ENCODE measurements at regions not wholly inside any gene's neighbourhood (a gene's known extent, or its start where the extent isn't known, plus 50 kb on each side); places are given as distances from the start of the nearest gene placed in this dataset.

GRCh38 chr6:98486057-98486456 lies 348.3 kb upstream of the POU3F2 start:
- DNase-seq (ENCODE audit: low read depth in 1 of 2, low spot score in 2 of 2), result no peak

More at GRCh38 chr6:98486057-98486456, 348.3 kb upstream of the POU3F2 start:
- no peaks in the 10 kb centered on the region for H3K27me3 ChIP-seq (replicated peaks in 1 of 4; ENCODE audit: control insufficient read depth in 3 of 4, extremely low read depth in 1 of 4, insufficient read depth in 3 of 4, low read length in 3 of 4)
- 63% methylated on average over 2 of the region's 2 CpGs; no CpG with 5 or more reads in 1 of the 2 experiments for WGBS, 2 experiments (ENCODE audit: extremely low coverage in 1 of 2, insufficient coverage in 1 of 2, insufficient read length in 1 of 2, insufficient replicate concordance in 2 of 2, low coverage in 1 of 2, low lambda C conversion rate in 2 of 2, missing lambda C conversion rate in 1 of 2)
- ChIA-PET CTCF (ENCODE audit: partially characterized antibody) (interaction anchor here (1.2 to 1.6 kb wide), 2 partner anchors 82 to 272 kb away, joined by 3 to 4 read pairs; no protein-coding TSS in a partner anchor), POLR2A (ENCODE audit: partially characterized antibody) (no interaction called here)
- H3K4me2 ChIP-seq (ENCODE audit: insufficient read depth in 1 of 2, low read depth in 2 of 2, low read length in 2 of 2), result 0 out of 4 replicates have a peak overlapping the region, but pooled peaks of 1 of the 2 experiments have one; percentile 9
- no peak overlapping the region for H3K4me3 ChIP-seq (ENCODE audit: extremely low read depth in 1 of 4, insufficient read depth in 2 of 4, low read depth in 3 of 4, low read length in 4 of 4)
- no peak overlapping the region for H4K5ac ChIP-seq (ENCODE audit: insufficient read length, low read depth, low read length)
- H3K56ac ChIP-seq (replicated peaks; ENCODE audit: insufficient read length, low read depth, low read length), result no peak overlapping the region
- FAIRE-seq, result no peak
- H4K91ac ChIP-seq (replicated peaks; ENCODE audit: insufficient read length, low read length), result no peak overlapping the region
- no peak overlapping the region for H3K4ac ChIP-seq (replicated peaks; ENCODE audit: insufficient read length, low read depth, low read length)
- H3K14ac ChIP-seq (ENCODE audit: insufficient read length), result no peak overlapping the region
- no peak overlapping the region for H2BK15ac ChIP-seq (ENCODE audit: low read length)
- no peak overlapping the region; a peak in 1 of 7 replicates for H3K9ac ChIP-seq (replicated peaks in 1 of 4; ENCODE audit: extremely low read depth in 1 of 4, low read depth in 3 of 4, low read length in 3 of 4)
- no peak overlapping the region for H2AK5ac ChIP-seq (ENCODE audit: low read depth, low read length)
- no peak for TF ChIP-seq EGR1 (IDR thresholded peaks at IDR 0.05; ENCODE audit: borderline replicate concordance, low read depth, low read length)
- TF ChIP-seq, protein P1, sequence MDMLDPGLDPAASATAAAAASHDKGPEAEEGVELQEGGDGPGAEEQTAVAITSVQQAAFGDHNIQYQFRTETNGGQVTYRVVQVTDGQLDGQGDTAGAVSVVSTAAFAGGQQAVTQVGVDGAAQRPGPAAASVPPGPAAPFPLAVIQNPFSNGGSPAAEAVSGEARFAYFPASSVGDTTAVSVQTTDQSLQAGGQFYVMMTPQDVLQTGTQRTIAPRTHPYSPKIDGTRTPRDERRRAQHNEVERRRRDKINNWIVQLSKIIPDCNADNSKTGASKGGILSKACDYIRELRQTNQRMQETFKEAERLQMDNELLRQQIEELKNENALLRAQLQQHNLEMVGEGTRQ (IDR thresholded peaks at IDR 0.05; ENCODE audit: low read length), result no peak
- no peak for TF ChIP-seq CHD2 (IDR thresholded peaks at IDR 0.05; ENCODE audit: low read length)
- no peak for TF ChIP-seq TCF12 (IDR thresholded peaks at IDR 0.05; ENCODE audit: low read depth, low read length)
- TF ChIP-seq RAD21 (IDR thresholded peaks at IDR 0.05 in 1 of 2, conservative IDR thresholded peaks at IDR 0.05 in 1 of 2; ENCODE audit: low read depth in 2 of 2, low read length in 2 of 2), result peak; percentile 11 to 32; a peak in 2 of 4 replicates
- no peak for TF ChIP-seq SUZ12 (IDR thresholded peaks at IDR 0.05; ENCODE audit: low read length)
- TF ChIP-seq GTF2F1 (IDR thresholded peaks at IDR 0.05; ENCODE audit: borderline replicate concordance, low read depth, low read length), result no peak
- TF ChIP-seq JUN (IDR thresholded peaks at IDR 0.05; ENCODE audit: low read depth, low read length), result no peak
- no peak overlapping the region for H3K27ac ChIP-seq (ENCODE audit: low read depth, low read length)
- no peaks in the 10 kb centered on the region for H3K79me2 ChIP-seq (ENCODE audit: control insufficient read depth in 1 of 2, insufficient read depth in 2 of 2, low read length in 2 of 2)
- H3K23ac ChIP-seq (ENCODE audit: insufficient read length), result no peak overlapping the region
- no peak overlapping the region for H3K18ac ChIP-seq (ENCODE audit: extremely low read depth, low read length)
- H3K23me2 ChIP-seq (ENCODE audit: low read depth, low read length), result no peaks in the 10 kb centered on the region
- H4K20me1 ChIP-seq (replicated peaks in 1 of 2; ENCODE audit: control insufficient read depth in 1 of 2, insufficient read depth in 2 of 2, low read length in 2 of 2), result no peaks in the 10 kb centered on the region
- H3K9me3 ChIP-seq (ENCODE audit: insufficient read depth in 2 of 2, low read depth in 1 of 2, low read length in 1 of 2), result no peaks in the 10 kb centered on the region
- no peak overlapping the region for H2BK20ac ChIP-seq (ENCODE audit: low read length)
- H2BK12ac ChIP-seq (ENCODE audit: low read depth, low read length), result no peak overlapping the region
- H2AFZ ChIP-seq (ENCODE audit: low read length), result 0 out of 2 replicates have a peak overlapping the region, but pooled peaks have one; percentile 13
- no peak overlapping the region for H2BK120ac ChIP-seq (replicated peaks; ENCODE audit: low read depth, low read length)
- H4K8ac ChIP-seq (ENCODE audit: extremely low read depth, insufficient read depth, low read length), result no peak overlapping the region
- no peaks in the 10 kb centered on the region for H3K79me1 ChIP-seq (ENCODE audit: low read depth, low read length)
- H3K4me1 ChIP-seq (replicated peaks in 1 of 4; ENCODE audit: control insufficient read depth in 3 of 4, insufficient read depth in 4 of 4, low read length in 3 of 4), result peaks cover 2 to 11% (median 9%) of the 10 kb centered on the region in 4 experiments; a peak in 3 of 7 replicates
- no peak overlapping the region for H2BK5ac ChIP-seq (ENCODE audit: low read depth, low read length)
- H3K36me3 ChIP-seq (ENCODE audit: control insufficient read depth in 2 of 4, insufficient read depth in 4 of 4, low read length in 3 of 4), result no peaks in the 10 kb centered on the region; a peak in 1 of 8 replicates
